T-helper 2 cell treated with Interferon-gamma antibody and Interleukin-4, amounts not matched to agents 5 μg/mL and 100 μg/mL, for 36 hours (primary cell): ENCODE measurements at regions not wholly inside any gene's neighbourhood (a gene's known extent, or its start where the extent isn't known, plus 50 kb on each side); places are given as distances from the start of the nearest gene placed in this dataset.

Experiments used
- DNase-seq: peaks from one replicate; pipeline ENCODE4 v3.0.0; 2021; ENCODE audit warnings: low spot score
- H3K27ac Mint-ChIP-seq: one replicate; pipeline ENCODE4 v1.8.0; 2021; ENCODE audit warnings: mild to moderate bottlenecking, mixed read lengths
- H3K27me3 Mint-ChIP-seq: one replicate; pipeline ENCODE4 v1.8.0; 2021; ENCODE audit warnings: low read depth, mixed read lengths
- H3K36me3 Mint-ChIP-seq: one replicate; pipeline ENCODE4 v1.8.0; 2021; ENCODE audit warnings: low read depth, mixed read lengths
- H3K4me1 Mint-ChIP-seq: one replicate; pipeline ENCODE4 v1.8.0; 2021; ENCODE audit warnings: low read depth, mixed read lengths
- H3K4me3 Mint-ChIP-seq: one replicate; pipeline ENCODE4 v1.8.0; 2022; ENCODE audit warnings: mild to moderate bottlenecking, moderate library complexity, mixed read lengths
- H3K9me3 Mint-ChIP-seq: one replicate; pipeline ENCODE4 v1.8.0; 2021; ENCODE audit warnings: mixed read lengths

- Mint-ChIP-seq H3K27me3 (no peaks in the 10 kb centered on the region), H3K4me1 (no peaks in the 10 kb centered on the region), H3K4me3 (no peak overlapping the region), H3K36me3 (no peaks in the 10 kb centered on the region), H3K9me3 (peaks cover 15% of the 10 kb centered on the region), H3K27ac (no peak overlapping the region)
- DNase-seq, result no peak
Measured at GRCh38 chr5:85096421-85096820, 711.7 kb upstream of the EDIL3 start.

- Mint-ChIP-seq H3K4me3 (no peak overlapping the region), H3K9me3 (no peaks in the 10 kb centered on the region), H3K36me3 (no peaks in the 10 kb centered on the region), H3K4me1 (no peaks in the 10 kb centered on the region), H3K27me3 (no peaks in the 10 kb centered on the region), H3K27ac (no peak overlapping the region)
- no peak for DNase-seq
Measured at GRCh38 chr5:85108471-85108870, 723.8 kb upstream of the EDIL3 start.

GRCh38 chr5:85109616-85110015 is 724.9 kb upstream of the EDIL3 start:
- H3K36me3 Mint-ChIP-seq, result no peaks in the 10 kb centered on the region
- no peak overlapping the region for H3K4me3 Mint-ChIP-seq
- H3K27me3 Mint-ChIP-seq, result no peaks in the 10 kb centered on the region
- H3K9me3 Mint-ChIP-seq, result no peaks in the 10 kb centered on the region
- no peak overlapping the region for H3K27ac Mint-ChIP-seq
- DNase-seq, result no peak
- no peaks in the 10 kb centered on the region for H3K4me1 Mint-ChIP-seq

GRCh38 chr5:85132269-85132668 is 747.6 kb upstream of the EDIL3 start:
- Mint-ChIP-seq H3K4me1 (no peaks in the 10 kb centered on the region), H3K9me3 (peaks cover 10% of the 10 kb centered on the region), H3K27me3 (no peaks in the 10 kb centered on the region), H3K4me3 (no peak overlapping the region), H3K36me3 (no peaks in the 10 kb centered on the region), H3K27ac (no peak overlapping the region)
- no peak for DNase-seq

- H3K36me3 Mint-ChIP-seq, result no peaks in the 10 kb centered on the region
- no peaks in the 10 kb centered on the region for H3K27me3 Mint-ChIP-seq
- no peak overlapping the region for H3K4me3 Mint-ChIP-seq
- H3K27ac Mint-ChIP-seq, result no peak overlapping the region
- no peak for DNase-seq
- peaks cover 8% of the 10 kb centered on the region for H3K9me3 Mint-ChIP-seq
- no peaks in the 10 kb centered on the region for H3K4me1 Mint-ChIP-seq
Measured at GRCh38 chr5:85140471-85140870, 755.8 kb upstream of the EDIL3 start.

GRCh38 chr5:85143138-85143537 is 758.5 kb upstream of the EDIL3 start:
- no peak overlapping the region for H3K4me3 Mint-ChIP-seq
- no peaks in the 10 kb centered on the region for H3K36me3 Mint-ChIP-seq
- H3K4me1 Mint-ChIP-seq, result no peaks in the 10 kb centered on the region
- DNase-seq, result no peak
- H3K27ac Mint-ChIP-seq, result no peak overlapping the region
- no peaks in the 10 kb centered on the region for H3K27me3 Mint-ChIP-seq
- H3K9me3 Mint-ChIP-seq, result peaks cover 4% of the 10 kb centered on the region

GRCh38 chr5:85148701-85149100 is 764.0 kb upstream of the EDIL3 start:
- Mint-ChIP-seq H3K4me3 (no peak overlapping the region), H3K36me3 (no peaks in the 10 kb centered on the region), H3K9me3 (peaks cover 3% of the 10 kb centered on the region), H3K4me1 (no peaks in the 10 kb centered on the region), H3K27ac (no peak overlapping the region), H3K27me3 (no peaks in the 10 kb centered on the region)
- DNase-seq, result no peak

- H3K4me3 Mint-ChIP-seq, result no peak overlapping the region
- no peaks in the 10 kb centered on the region for H3K36me3 Mint-ChIP-seq
- H3K27me3 Mint-ChIP-seq, result no peaks in the 10 kb centered on the region
- no peaks in the 10 kb centered on the region for H3K4me1 Mint-ChIP-seq
- DNase-seq, result no peak
- H3K27ac Mint-ChIP-seq, result no peak overlapping the region
- no peaks in the 10 kb centered on the region for H3K9me3 Mint-ChIP-seq
Measured at GRCh38 chr5:85159395-85159794, 774.7 kb upstream of the EDIL3 start.

GRCh38 chr5:85168474-85168873 is 783.8 kb upstream of the EDIL3 start:
- no peak overlapping the region for H3K27ac Mint-ChIP-seq
- DNase-seq, result no peak
- no peaks in the 10 kb centered on the region for H3K36me3 Mint-ChIP-seq
- peaks cover 21% of the 10 kb centered on the region for H3K9me3 Mint-ChIP-seq
- no peaks in the 10 kb centered on the region for H3K4me1 Mint-ChIP-seq
- no peak overlapping the region for H3K4me3 Mint-ChIP-seq
- no peaks in the 10 kb centered on the region for H3K27me3 Mint-ChIP-seq

- H3K9me3 Mint-ChIP-seq, result peaks cover 20% of the 10 kb centered on the region
- H3K27me3 Mint-ChIP-seq, result no peaks in the 10 kb centered on the region
- no peak overlapping the region for H3K27ac Mint-ChIP-seq
- H3K4me1 Mint-ChIP-seq, result no peaks in the 10 kb centered on the region
- no peak overlapping the region for H3K4me3 Mint-ChIP-seq
- no peak for DNase-seq
- H3K36me3 Mint-ChIP-seq, result no peaks in the 10 kb centered on the region
Measured at GRCh38 chr5:85170183-85170582, 785.5 kb upstream of the EDIL3 start.

GRCh38 chr5:85173469-85173868 is 788.8 kb upstream of the EDIL3 start:
- Mint-ChIP-seq H3K27me3 (no peaks in the 10 kb centered on the region), H3K27ac (no peak overlapping the region), H3K9me3 (no peaks in the 10 kb centered on the region), H3K36me3 (no peaks in the 10 kb centered on the region), H3K4me1 (no peaks in the 10 kb centered on the region), H3K4me3 (no peak overlapping the region)
- no peak for DNase-seq

- Mint-ChIP-seq H3K27ac (no peak overlapping the region), H3K36me3 (no peaks in the 10 kb centered on the region), H3K4me3 (no peak overlapping the region), H3K27me3 (no peaks in the 10 kb centered on the region), H3K4me1 (no peaks in the 10 kb centered on the region), H3K9me3 (peaks cover 7% of the 10 kb centered on the region)
- no peak for DNase-seq
Measured at GRCh38 chr5:85182344-85182743, 797.7 kb upstream of the EDIL3 start.

- H3K9me3 Mint-ChIP-seq, result peaks cover 9% of the 10 kb centered on the region
- H3K4me1 Mint-ChIP-seq, result no peaks in the 10 kb centered on the region
- no peak overlapping the region for H3K4me3 Mint-ChIP-seq
- H3K27me3 Mint-ChIP-seq, result no peaks in the 10 kb centered on the region
- H3K36me3 Mint-ChIP-seq, result no peaks in the 10 kb centered on the region
- H3K27ac Mint-ChIP-seq, result no peak overlapping the region
- DNase-seq, result no peak
Measured at GRCh38 chr5:85204289-85204688, 819.6 kb upstream of the EDIL3 start.

GRCh38 chr5:85205430-85205829 is 820.8 kb upstream of the EDIL3 start:
- H3K9me3 Mint-ChIP-seq, result peaks cover 9% of the 10 kb centered on the region
- no peaks in the 10 kb centered on the region for H3K4me1 Mint-ChIP-seq
- H3K27ac Mint-ChIP-seq, result no peak overlapping the region
- DNase-seq, result no peak
- H3K27me3 Mint-ChIP-seq, result no peaks in the 10 kb centered on the region
- H3K4me3 Mint-ChIP-seq, result no peak overlapping the region
- H3K36me3 Mint-ChIP-seq, result no peaks in the 10 kb centered on the region

- no peaks in the 10 kb centered on the region for H3K36me3 Mint-ChIP-seq
- no peak for DNase-seq
- H3K27ac Mint-ChIP-seq, result no peak overlapping the region
- no peaks in the 10 kb centered on the region for H3K27me3 Mint-ChIP-seq
- H3K9me3 Mint-ChIP-seq, result peaks cover 12% of the 10 kb centered on the region
- no peaks in the 10 kb centered on the region for H3K4me1 Mint-ChIP-seq
- H3K4me3 Mint-ChIP-seq, result no peak overlapping the region
Measured at GRCh38 chr5:85225388-85225787, 840.7 kb upstream of the EDIL3 start.
